GM19328 (cell line): ENCODE measurements at regions not wholly inside any gene's neighbourhood (a gene's known extent, or its start where the extent isn't known, plus 50 kb on each side); places are given as distances from the start of the nearest gene placed in this dataset.

Experiments
- ATAC-seq: cut with Tn5 transposase; IDR thresholded peaks from one replicate; pipeline ENCODE4 v1.9.1; 2021; ENCODE audit warnings: mild to moderate bottlenecking, moderate library complexity; ENCODE audit not compliant: unreplicated experiment

GRCh38 chr4:19999775-20000414 is 251.8 kb upstream of the SLIT2 start:
- ATAC-seq, result no peak

- ATAC-seq, result no peak
Observed at GRCh38 chr4:19999276-19999675, 252.4 kb upstream of the SLIT2 start.

- ATAC-seq, result no peak
Observed at GRCh38 chr4:19993242-19993641, 258.5 kb upstream of the SLIT2 start.

- ATAC-seq, result no peak
Observed at GRCh38 chr4:19992471-19993093, 259.1 kb upstream of the SLIT2 start.

- ATAC-seq, result no peak
Observed at GRCh38 chr4:19987746-19988145, 264.0 kb upstream of the SLIT2 start.

- no peak for ATAC-seq
Observed at GRCh38 chr4:19983072-19983471, 268.6 kb upstream of the SLIT2 start.

GRCh38 chr4:19982556-19982955 is 269.1 kb upstream of the SLIT2 start:
- ATAC-seq, result no peak

GRCh38 chr4:19971829-19972228 is 279.9 kb upstream of the SLIT2 start:
- no peak for ATAC-seq

GRCh38 chr4:19969492-19969891 is 282.2 kb upstream of the SLIT2 start:
- no peak for ATAC-seq

GRCh38 chr4:19961091-19961490 is 290.6 kb upstream of the SLIT2 start:
- ATAC-seq, result no peak

- no peak for ATAC-seq
Observed at GRCh38 chr4:19958848-19959247, 292.9 kb upstream of the SLIT2 start.

- no peak for ATAC-seq
Observed at GRCh38 chr4:19947349-19947748, 304.4 kb upstream of the SLIT2 start.

GRCh38 chr4:19945979-19946380 is 305.7 kb upstream of the SLIT2 start:
- no peak for ATAC-seq

- ATAC-seq, result no peak
Observed at GRCh38 chr4:19945501-19945900, 306.2 kb upstream of the SLIT2 start.

GRCh38 chr4:19944806-19945205 is 306.9 kb upstream of the SLIT2 start:
- ATAC-seq, result no peak

GRCh38 chr4:19944251-19944650 is 307.5 kb upstream of the SLIT2 start:
- no peak for ATAC-seq

GRCh38 chr4:19941434-19941833 is 310.3 kb upstream of the SLIT2 start:
- ATAC-seq, result no peak

- ATAC-seq, result no peak
Observed at GRCh38 chr4:19940861-19941260, 310.8 kb upstream of the SLIT2 start.

- ATAC-seq, result no peak
Observed at GRCh38 chr4:19936476-19936875, 315.2 kb upstream of the SLIT2 start.

- ATAC-seq, result no peak
Observed at GRCh38 chr4:19930742-19931141, 321.0 kb upstream of the SLIT2 start.

GRCh38 chr4:19927381-19927780 is 324.3 kb upstream of the SLIT2 start:
- ATAC-seq, result no peak

- ATAC-seq, result no peak
Observed at GRCh38 chr4:19925516-19925915, 326.2 kb upstream of the SLIT2 start.

- no peak for ATAC-seq
Observed at GRCh38 chr4:19924761-19925160, 326.9 kb upstream of the SLIT2 start.
